HFF-Myc (cell line): ENCODE measurements at regions not wholly inside any gene's neighbourhood (a gene's known extent, or its start where the extent isn't known, plus 50 kb on each side); places are given as distances from the start of the nearest gene placed in this dataset.
"Not testable (repeated sequence)": the region's sequence is repeated elsewhere in the genome, so short reads cannot be mapped to it uniquely, and the experiment has no call there.

ENCODE experiments used
- DNase-seq: peaks from one replicate; pipeline ENCODE4 v3.0.0-alpha.2; 2011; ENCODE audit warnings: low read depth; ENCODE audit errors: extremely low read depth
- H3K4me3 ChIP-seq: replicated peaks from 2 replicates; pipeline ENCODE4 v1.5.1; 2011; ENCODE audit warnings: low read depth, mild to moderate bottlenecking, control low read depth, low read length
- TF ChIP-seq, protein P1 (sequence below): IDR thresholded peaks from 2 replicates; pipeline ENCODE4 v1.5.1; 2012; ENCODE audit warnings: mild to moderate bottlenecking, low read depth, low read length, control low read depth; ENCODE audit errors: missing control alignments

DNA sequence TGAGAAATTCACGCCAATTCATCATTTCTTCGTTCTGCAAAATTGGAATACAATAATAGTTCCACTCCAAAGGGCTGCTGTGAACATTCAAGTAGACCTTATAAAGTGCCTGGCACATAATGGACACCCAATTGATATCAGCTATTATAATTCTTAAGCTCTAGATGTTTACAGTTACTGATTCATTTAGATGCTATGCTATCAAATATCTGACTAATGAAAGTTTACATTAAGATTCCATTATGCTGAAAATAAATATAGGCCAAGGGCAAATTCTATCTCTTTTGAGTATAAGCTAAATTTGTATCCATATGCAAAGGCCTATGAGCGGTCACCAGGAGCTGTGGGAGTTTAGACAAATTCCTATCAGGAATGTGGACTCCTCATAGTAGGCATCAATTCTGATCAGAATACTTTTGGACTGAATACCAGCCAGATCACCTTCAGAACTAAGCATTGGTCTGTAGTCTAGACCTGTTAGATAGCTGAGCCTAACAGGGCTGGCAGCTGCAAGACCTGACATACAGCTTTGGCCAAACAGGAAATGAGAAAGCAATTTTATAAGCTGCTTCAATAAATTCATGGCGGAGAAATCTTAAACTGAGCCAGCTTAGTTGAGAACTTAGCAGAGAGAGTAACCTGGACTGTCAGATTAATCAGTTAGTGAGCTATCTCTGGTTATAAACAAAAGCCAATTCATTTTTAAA is 384.3 kb upstream of the ACTRT1 start:
- TF ChIP-seq, protein P1, sequence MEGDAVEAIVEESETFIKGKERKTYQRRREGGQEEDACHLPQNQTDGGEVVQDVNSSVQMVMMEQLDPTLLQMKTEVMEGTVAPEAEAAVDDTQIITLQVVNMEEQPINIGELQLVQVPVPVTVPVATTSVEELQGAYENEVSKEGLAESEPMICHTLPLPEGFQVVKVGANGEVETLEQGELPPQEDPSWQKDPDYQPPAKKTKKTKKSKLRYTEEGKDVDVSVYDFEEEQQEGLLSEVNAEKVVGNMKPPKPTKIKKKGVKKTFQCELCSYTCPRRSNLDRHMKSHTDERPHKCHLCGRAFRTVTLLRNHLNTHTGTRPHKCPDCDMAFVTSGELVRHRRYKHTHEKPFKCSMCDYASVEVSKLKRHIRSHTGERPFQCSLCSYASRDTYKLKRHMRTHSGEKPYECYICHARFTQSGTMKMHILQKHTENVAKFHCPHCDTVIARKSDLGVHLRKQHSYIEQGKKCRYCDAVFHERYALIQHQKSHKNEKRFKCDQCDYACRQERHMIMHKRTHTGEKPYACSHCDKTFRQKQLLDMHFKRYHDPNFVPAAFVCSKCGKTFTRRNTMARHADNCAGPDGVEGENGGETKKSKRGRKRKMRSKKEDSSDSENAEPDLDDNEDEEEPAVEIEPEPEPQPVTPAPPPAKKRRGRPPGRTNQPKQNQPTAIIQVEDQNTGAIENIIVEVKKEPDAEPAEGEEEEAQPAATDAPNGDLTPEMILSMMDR = no peak
- DNase-seq = no peak
- H3K4me3 ChIP-seq = no peak overlapping the region

GRCh38 chrX:128425546-128425945 is 373.3 kb upstream of the ACTRT1 start:
- TF ChIP-seq, protein P1 = no peak
- no peak overlapping the region for H3K4me3 ChIP-seq
- DNase-seq = no peak

DNA sequence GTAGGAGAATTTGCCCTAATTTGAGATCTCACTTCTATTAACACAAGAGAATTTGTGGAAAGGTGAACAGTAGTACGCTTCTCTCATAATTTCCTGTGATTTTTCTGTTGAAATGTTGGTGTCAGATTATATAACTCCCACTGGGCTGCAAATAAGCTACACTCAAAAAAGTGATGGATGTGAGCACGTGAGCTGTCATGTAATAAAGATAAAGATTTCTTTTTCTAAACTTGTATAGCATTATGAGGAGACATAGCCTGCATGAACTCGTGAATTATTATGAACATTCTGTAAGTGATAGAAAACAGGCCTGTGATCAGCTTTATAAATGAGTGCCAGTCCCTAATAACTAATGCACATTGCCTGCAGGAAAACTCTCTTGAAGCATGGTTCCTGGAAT is 356.6 kb upstream of the ACTRT1 start:
- TF ChIP-seq, protein P1 = no peak
- DNase-seq = no peak
- no peak overlapping the region for H3K4me3 ChIP-seq

- H3K4me3 ChIP-seq = no peak overlapping the region
- TF ChIP-seq, protein P1 = no peak
- no peak for DNase-seq
Measured at GRCh38 chrX:128396601-128397000, 344.4 kb upstream of the ACTRT1 start.

DNA sequence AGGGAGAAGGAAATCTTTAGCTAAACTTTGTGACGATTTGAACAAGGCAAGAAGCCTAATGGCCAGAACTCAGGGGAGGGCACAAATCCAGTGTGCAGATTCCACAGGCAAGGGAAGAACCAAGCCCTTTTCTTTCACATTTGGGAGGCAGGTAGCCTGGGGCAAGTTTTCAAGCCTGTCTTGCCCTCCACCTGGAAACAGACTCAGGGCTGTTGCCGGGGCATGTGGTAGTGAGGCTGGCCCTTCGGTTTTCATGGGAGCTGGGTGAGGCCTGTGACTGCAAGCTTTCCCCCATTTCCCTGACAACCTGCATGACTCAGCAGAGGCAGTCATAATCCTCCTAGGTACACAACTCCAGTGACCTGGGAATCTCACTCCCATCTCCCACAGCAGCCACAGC is 331.6 kb upstream of the ACTRT1 start:
- not testable (repeated sequence) for DNase-seq, H3K4me3 ChIP-seq

DNA sequence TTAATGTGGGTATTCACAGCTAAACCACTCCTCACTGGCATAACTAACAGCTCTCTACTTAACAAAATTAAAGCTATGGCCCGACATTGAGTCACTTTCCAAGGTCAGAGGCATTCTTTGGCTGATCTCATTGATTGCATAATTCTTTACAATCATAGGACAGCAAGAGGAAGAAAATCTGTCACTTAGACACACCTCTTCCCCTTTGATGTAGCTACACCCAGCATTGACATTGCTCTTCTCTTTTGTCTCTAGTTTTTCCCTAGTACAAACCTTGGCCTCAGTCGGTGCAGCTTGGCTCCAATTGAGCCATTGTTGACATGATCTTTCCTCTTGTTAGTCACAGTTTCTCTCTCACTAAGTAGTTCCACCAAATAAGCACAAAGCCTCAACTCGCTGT is 313.3 kb upstream of the ACTRT1 start:
- no peak overlapping the region for H3K4me3 ChIP-seq
- DNase-seq = no peak
- TF ChIP-seq, protein P1 = no peak

DNA sequence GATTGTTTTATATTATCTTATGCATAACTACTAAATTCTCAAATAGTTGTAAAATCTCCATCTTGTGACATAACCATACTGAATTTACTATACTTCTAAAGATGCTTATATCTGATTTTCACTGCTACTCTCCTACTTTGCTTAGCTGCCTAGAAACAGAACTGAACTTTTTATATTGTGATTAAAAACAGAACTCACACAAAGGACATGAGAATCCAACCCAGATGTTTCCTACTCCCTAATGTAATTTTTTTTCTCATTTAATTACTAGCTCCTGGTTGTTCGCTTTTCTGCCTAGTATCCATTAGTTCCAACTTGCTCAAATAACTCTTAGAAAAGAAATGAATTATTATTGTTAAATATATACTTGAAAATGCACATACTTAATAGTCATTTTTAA is 283.5 kb upstream of the ACTRT1 start:
- no peak overlapping the region for H3K4me3 ChIP-seq

More for the DNA sequence above, 283.5 kb upstream of the ACTRT1 start:
- TF ChIP-seq, protein P1 = no peak
- DNase-seq = no peak
